Uterus (tissue), 3 donors: ENCODE measurements at regions not wholly inside any gene's neighbourhood (a gene's known extent, or its start where the extent isn't known, plus 50 kb on each side); places are given as distances from the start of the nearest gene placed in this dataset.

Source experiments
- DNase-seq, 2 donors: peaks; one replicate each; pipeline ENCODE4 v3.0.0-alpha.2; 2019 to 2020
- H3K27ac ChIP-seq, 2 donors: fragments of 200-600 bp; sonication (generic); 1 replicate in 1 of 2; 2 replicates in 1 of 2; pipeline ENCODE4 v1.5.1; 2016 to 2018
- H3K27me3 ChIP-seq, 2 donors: fragments of 200-600 bp; sonication (generic); one replicate each; pipeline ENCODE4 v1.5.1; 2018 to 2019; ENCODE audit warnings: control low read depth in 1 of 2
- H3K36me3 ChIP-seq, 2 donors: fragments of 200-600 bp; sonication (generic); one replicate each; pipeline ENCODE4 v1.5.1; 2019; ENCODE audit warnings: control low read depth in 1 of 2
- H3K4me1 ChIP-seq, 2 donors: fragments of 200-600 bp; sonication (generic); one replicate each; pipeline ENCODE4 v1.5.1; 2018 to 2019; ENCODE audit warnings: control low read depth in 1 of 2
- H3K4me3 ChIP-seq, 2 donors: fragments of 200-600 bp; sonication (generic); 1 replicate in 1 of 2; 2 replicates in 1 of 2; pipeline ENCODE4 v1.5.1; 2018 to 2019; ENCODE audit warnings: mild to moderate bottlenecking in 1 of 2
- H3K9me3 ChIP-seq, 2 donors: fragments of 200-600 bp; sonication (generic); one replicate each; pipeline ENCODE4 v1.5.1; 2019; ENCODE audit warnings: control low read depth in 1 of 2
- CTCF ChIP-seq, 4 experiments: fragments of 200-600 bp in 2 of 4; fragments of 450-650 bp in 2 of 4; sonication (generic) in 2 of 4; IDR thresholded peaks; one replicate each; pipeline ENCODE4 v1.5.1; 2016 to 2019; ENCODE audit warnings: antibody characterized with exemption in 4 of 4, mild to moderate bottlenecking in 2 of 4, moderate library complexity in 1 of 4
- POLR2A ChIP-seq, 2 donors: fragments of 450-650 bp; IDR thresholded peaks; one replicate each; pipeline ENCODE4 v1.6.1; 2016; ENCODE audit warnings: antibody characterized with exemption in 2 of 2, mild to moderate bottlenecking in 1 of 2, moderate library complexity in 1 of 2
- intact Hi-C: fragments of 100-400 bp; cut with DNase I; formaldehyde crosslinking; loops from one replicate; pipeline ENCODE4 v1.15.1; 2023; ENCODE audit warnings: low total_unique reads
- donor health status: DM: yes; HTN: yes; CAD: no.

DNA sequence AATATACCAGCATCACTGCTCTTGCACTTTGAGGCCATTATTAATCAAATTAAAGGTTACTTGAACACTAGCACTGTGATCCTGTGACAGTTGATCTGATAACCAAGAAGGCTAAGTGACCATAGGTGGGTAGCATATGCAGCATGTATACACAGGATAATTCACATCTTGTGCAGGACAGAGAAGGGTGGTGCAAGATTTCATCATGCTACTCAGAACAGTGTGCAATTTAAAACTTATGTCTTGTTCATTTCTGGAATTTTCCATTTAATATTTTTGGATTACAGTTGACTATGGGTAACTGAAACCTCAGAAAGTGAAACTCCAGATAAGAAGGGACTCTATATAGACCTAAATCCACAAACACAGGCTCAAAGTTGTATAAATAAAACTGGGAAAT is 78.2 kb upstream of the PDE5A start:
- no peaks in the 10 kb centered on the region for H3K27me3 ChIP-seq
- TF ChIP-seq POLR2A (IDR thresholded peaks at IDR 0.05), result no peak
- no peak for TF ChIP-seq CTCF (IDR thresholded peaks at IDR 0.05)
- intact Hi-C loops, result no loop called here
- H3K4me1 ChIP-seq, result no peaks in the 10 kb centered on the region
- H3K36me3 ChIP-seq, result no peaks in the 10 kb centered on the region
- no peak overlapping the region for H3K27ac ChIP-seq
- H3K4me3 ChIP-seq, result no peak overlapping the region
- no peaks in the 10 kb centered on the region for H3K9me3 ChIP-seq
- no peak for DNase-seq

DNA sequence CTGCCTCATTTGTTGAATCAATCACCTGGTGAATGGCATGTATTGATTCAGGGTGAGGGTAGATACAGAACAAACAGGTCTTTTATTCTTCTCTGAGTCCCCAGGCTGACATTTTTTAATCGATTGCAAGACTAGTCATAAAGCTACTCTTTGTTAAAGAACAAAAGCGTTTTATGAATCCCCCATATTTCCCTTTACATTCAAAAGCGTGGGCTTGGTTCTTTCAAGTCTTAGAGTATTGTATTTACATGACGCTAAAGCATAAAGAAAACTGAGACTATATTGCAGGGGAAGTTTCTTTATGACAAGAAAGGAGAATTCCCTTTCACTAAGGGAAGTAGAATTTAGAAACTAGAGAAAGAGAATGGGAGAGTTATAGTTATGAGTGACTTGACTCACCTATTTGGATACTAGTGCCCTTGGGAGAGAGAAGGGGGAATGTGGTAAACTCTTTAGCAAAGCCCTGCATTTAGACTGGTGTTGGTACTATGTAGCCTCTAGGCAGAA is 69.3 kb upstream of the PDE5A start:
- no peaks in the 10 kb centered on the region for H3K27me3 ChIP-seq
- TF ChIP-seq CTCF (IDR thresholded peaks at IDR 0.05), result no peak
- TF ChIP-seq POLR2A (IDR thresholded peaks at IDR 0.05), result no peak
- H3K9me3 ChIP-seq, result no peaks in the 10 kb centered on the region
- no peak overlapping the region for H3K27ac ChIP-seq
- no peak for DNase-seq
- intact Hi-C loops, result no loop called here
- no peaks in the 10 kb centered on the region for H3K4me1 ChIP-seq
- no peak overlapping the region for H3K4me3 ChIP-seq
- H3K36me3 ChIP-seq, result no peaks in the 10 kb centered on the region

DNA sequence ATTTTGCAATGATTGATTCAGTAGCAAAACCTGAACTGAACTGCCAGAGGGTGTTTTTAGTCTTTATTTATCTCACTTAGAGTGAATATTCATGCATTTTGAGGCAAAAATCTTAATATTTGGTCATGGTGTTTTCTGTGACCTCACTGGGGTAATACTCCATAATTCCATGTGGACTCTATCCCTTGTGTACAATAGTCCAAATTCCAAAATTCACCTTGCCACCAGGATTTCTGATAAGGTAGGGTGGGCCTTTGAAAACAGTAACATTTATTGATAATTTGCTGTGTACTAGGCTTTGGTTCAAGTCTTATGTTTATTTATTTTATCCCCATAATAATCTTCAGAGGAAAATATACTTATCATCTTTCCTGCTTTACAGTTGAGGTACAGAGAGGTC is 68.4 kb upstream of the PDE5A start:
- Histone ChIP-seq H3K4me3 (no peak overlapping the region), H3K27me3 (no peaks in the 10 kb centered on the region), H3K27ac (no peak overlapping the region), H3K4me1 (no peaks in the 10 kb centered on the region), H3K9me3 (no peaks in the 10 kb centered on the region), H3K36me3 (no peaks in the 10 kb centered on the region)
- DNase-seq, result no peak
- intact Hi-C loops, result no loop called here
- TF ChIP-seq CTCF (IDR thresholded peaks at IDR 0.05) (no peak), POLR2A (IDR thresholded peaks at IDR 0.05) (no peak)

DNA sequence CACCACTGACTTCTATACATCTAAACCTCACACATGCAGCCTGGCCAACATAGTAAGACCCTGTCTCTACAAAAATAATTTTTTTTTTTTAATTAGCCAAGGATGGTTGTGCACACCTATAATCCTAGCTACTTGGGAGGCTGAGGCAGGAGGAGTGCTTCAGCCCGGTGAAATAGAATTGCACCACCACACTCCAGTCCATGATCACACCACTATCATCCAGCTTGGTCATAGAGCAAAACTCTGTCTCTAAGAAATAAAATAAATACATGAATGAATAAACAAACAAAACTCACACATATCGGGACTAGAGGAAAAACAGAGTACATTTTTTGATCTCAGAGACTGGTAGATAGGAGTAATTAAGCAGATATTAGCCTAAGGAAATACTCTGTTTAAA is 66.6 kb upstream of the PDE5A start:
- no peak for DNase-seq
- H3K36me3 ChIP-seq, result no peaks in the 10 kb centered on the region
- H3K27me3 ChIP-seq, result no peaks in the 10 kb centered on the region
- TF ChIP-seq CTCF (IDR thresholded peaks at IDR 0.05) (no peak), POLR2A (IDR thresholded peaks at IDR 0.05) (no peak)
- H3K4me1 ChIP-seq, result no peaks in the 10 kb centered on the region
- no peak overlapping the region for H3K27ac ChIP-seq
- no peak overlapping the region for H3K4me3 ChIP-seq
- H3K9me3 ChIP-seq, result no peaks in the 10 kb centered on the region
- intact Hi-C loops, result no loop called here

DNA sequence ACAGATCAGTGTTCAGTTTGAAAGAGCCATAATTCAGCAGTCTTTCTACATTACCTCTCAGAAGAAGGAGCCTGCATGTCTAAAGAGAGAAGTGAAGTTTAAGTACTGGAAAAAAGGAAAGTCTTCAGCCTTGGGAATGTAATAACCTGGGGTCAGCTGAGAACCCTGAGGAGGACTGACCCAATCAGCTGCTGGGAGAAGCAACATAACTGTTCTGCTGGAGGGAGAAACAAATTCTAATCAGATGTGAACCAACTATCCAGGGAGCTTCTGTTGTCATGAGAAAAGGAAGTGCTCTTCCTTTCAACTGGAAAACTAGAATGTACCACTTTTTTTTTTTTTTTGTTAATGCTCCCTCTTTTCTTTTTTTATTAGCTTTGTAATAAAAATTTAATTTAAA is 64.5 kb upstream of the PDE5A start:
- Histone ChIP-seq H3K27me3 (no peaks in the 10 kb centered on the region), H3K27ac (no peak overlapping the region), H3K4me3 (no peak overlapping the region), H3K9me3 (no peaks in the 10 kb centered on the region), H3K36me3 (no peaks in the 10 kb centered on the region), H3K4me1 (no peaks in the 10 kb centered on the region)
- TF ChIP-seq CTCF (IDR thresholded peaks at IDR 0.05) (no peak), POLR2A (IDR thresholded peaks at IDR 0.05) (no peak)
- DNase-seq, result no peak
- intact Hi-C loops, result no loop called here
